ENCODE measurements at regions not wholly inside any gene's neighbourhood (a gene's known extent, or its start where the extent isn't known, plus 50 kb on each side); places are given as distances from the start of the nearest gene placed in this dataset.

DNA sequence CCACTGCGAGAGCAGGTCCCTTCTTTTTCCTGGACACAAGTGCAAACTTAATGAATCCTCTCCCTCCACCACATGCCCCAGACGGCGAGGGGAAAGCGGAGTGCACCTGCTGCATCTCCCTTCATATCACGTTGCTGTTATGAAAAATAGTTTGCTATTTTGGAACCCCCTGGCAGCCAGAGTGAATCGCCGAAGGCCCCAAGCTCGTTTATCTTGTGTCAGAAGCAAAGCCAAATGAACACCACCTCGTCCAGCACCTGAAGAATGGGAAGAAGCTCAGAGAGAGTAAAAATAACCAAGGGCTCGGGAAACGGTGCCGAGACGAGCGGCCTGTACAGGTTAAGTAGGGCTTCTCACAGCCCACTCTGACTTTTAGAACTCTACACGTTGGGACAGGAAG lies 394.6 kb upstream of the RORA start:
- no peak for TF ChIP-seq POLR2A (IDR thresholded peaks at IDR 0.05)
- TF ChIP-seq, protein P1, sequence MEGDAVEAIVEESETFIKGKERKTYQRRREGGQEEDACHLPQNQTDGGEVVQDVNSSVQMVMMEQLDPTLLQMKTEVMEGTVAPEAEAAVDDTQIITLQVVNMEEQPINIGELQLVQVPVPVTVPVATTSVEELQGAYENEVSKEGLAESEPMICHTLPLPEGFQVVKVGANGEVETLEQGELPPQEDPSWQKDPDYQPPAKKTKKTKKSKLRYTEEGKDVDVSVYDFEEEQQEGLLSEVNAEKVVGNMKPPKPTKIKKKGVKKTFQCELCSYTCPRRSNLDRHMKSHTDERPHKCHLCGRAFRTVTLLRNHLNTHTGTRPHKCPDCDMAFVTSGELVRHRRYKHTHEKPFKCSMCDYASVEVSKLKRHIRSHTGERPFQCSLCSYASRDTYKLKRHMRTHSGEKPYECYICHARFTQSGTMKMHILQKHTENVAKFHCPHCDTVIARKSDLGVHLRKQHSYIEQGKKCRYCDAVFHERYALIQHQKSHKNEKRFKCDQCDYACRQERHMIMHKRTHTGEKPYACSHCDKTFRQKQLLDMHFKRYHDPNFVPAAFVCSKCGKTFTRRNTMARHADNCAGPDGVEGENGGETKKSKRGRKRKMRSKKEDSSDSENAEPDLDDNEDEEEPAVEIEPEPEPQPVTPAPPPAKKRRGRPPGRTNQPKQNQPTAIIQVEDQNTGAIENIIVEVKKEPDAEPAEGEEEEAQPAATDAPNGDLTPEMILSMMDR (IDR thresholded peaks at IDR 0.05): no peak
